D721Med (cell line): ENCODE measurements at regions not wholly inside any gene's neighbourhood (a gene's known extent, or its start where the extent isn't known, plus 50 kb on each side); places are given as distances from the start of the nearest gene placed in this dataset.

Experiments used
- DNase-seq: peaks from one replicate; pipeline ENCODE4 v3.0.0; 2011; ENCODE audit warnings: low spot score; ENCODE audit not compliant: insufficient read length
- FAIRE-seq: peaks from 2 replicates; lab custom pipeline; 2011; peaks lifted over from hg19 to GRCh38; lab: Jason Lieb, UNC
- CTCF ChIP-seq: IDR thresholded peaks from 2 replicates; pipeline ENCODE4 v1.5.1; 2012; ENCODE audit warnings: mild to moderate bottlenecking, control low read depth; ENCODE audit not compliant: insufficient read depth; ENCODE audit errors: missing control alignments

DNA sequence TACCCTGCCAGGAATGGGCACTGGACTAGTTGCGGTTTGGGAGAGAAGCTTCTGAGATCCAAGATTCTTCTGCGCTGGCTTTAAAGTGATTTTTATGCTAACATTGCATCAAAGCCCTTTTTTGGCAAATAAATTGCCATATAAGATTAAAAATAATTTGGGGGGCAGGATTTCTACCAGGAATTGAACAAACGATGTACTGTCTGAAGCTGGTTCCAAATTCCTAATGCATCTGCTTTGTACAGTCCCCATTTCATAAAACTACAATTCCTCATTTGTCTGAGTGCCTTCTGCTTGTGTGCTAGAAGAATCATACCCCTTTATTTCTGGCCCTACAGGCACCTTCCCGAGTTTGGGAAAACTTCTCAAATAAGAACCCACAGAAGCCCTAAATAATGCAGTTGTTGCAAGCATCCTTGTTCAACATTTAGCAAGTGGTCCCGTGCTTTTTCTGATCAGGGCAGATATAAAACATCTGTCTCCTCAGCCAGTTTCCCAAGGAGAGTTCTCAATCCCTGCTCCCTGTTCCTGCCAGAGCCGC is 349.7 kb downstream of the PTEN start:
- no peak for DNase-seq
- FAIRE-seq: no peak
- TF ChIP-seq CTCF: no peak

DNA sequence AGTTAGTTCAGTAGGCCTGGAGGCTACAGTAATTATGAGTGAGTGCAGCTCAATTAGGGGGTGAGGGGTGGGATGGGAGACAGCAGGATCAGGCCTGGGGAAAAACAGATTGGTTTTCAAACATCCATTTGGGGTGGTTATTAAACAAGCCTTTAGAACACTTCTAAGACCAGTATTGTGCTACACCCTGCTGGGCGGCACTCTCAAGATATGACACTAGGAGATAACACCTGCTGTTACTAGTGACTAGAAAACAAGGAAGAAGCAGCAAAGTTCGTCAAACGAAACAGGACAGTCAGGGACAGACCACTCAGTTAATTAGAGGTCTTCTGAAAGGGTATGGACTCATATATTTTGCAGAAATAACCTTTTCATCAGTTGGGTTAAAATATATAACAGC is 353.6 kb downstream of the PTEN start:
- FAIRE-seq (no peak), DNase-seq (no peak)
- TF ChIP-seq CTCF: no peak

- TF ChIP-seq CTCF: no peak
- no peak for FAIRE-seq
Observed at GRCh38 chr10:88218362-88218761, 354.9 kb downstream of the PTEN start.

DNA sequence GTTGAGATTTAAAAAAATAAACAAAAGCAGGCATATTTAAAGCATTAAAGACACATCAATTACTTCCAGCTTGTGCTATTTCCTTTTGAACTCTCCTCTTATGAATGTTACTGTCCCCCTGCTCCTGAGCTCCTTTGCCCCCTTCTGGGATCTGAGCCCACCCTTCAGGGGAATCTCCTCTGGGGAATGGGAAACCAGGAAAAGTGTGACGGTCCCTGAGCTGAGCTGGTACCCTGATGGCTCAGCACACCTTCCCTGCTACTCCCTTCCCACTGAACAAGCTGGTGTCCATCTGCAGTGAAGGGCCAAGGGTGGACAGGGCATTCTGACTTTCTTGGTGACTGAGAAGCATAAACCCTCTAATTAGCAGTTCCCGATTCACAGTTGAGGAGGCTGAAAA is 356.3 kb downstream of the PTEN start:
- FAIRE-seq: no peak
- DNase-seq: no peak
- TF ChIP-seq CTCF: no peak

More at GRCh38 chr10:88218362-88218761, 354.9 kb downstream of the PTEN start:
- DNase-seq: no peak

GRCh38 chr10:88221010-88221973 is 357.9 kb downstream of the PTEN start:
- no peak for TF ChIP-seq CTCF
- no peak for DNase-seq
- FAIRE-seq: no peak

GRCh38 chr10:88222881-88223280 is 359.5 kb downstream of the PTEN start:
- TF ChIP-seq CTCF: no peak
- DNase-seq (no peak), FAIRE-seq (no peak)
